ENCODE measurements at regions not wholly inside any gene's neighbourhood (a gene's known extent, or its start where the extent isn't known, plus 50 kb on each side); places are given as distances from the start of the nearest gene placed in this dataset.

DNA sequence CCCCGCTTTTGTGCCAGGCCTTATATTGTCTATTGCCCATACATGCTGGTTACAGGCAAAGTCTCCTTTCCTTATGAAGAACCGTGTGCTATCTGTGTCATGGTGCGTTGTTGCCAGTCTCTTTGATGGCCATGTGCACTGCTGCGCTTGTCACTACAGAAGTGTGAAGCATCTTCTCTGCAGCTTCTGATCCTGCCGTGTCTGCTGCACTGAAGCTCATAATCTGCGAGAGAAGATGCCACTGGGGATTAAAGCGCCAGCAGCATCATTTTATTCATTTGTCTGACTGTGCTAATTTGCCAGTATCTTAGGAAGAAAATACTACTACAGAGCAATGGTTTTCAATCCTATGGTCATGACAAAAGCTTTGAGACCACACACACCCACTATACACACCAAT is 330.1 kb downstream of the FAT3 start (continued):
- TF ChIP-seq, protein P1, sequence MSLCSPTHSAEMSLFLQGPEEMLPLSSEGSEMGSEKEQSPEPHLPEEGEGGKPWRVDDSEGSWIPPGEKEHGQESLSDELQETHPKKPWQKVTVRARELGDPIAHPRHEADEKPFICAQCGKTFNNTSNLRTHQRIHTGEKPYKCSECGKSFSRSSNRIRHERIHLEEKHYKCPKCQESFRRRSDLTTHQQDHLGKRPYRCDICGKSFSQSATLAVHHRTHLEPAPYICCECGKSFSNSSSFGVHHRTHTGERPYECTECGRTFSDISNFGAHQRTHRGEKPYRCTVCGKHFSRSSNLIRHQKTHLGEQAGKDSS (CRISPR knock-in tag; IDR thresholded peaks at IDR 0.05; ENCODE audit: borderline replicate concordance, low read depth), result no peak
- TF ChIP-seq ZNF678 (CRISPR knock-in tag; IDR thresholded peaks at IDR 0.05), result no peak

DNA sequence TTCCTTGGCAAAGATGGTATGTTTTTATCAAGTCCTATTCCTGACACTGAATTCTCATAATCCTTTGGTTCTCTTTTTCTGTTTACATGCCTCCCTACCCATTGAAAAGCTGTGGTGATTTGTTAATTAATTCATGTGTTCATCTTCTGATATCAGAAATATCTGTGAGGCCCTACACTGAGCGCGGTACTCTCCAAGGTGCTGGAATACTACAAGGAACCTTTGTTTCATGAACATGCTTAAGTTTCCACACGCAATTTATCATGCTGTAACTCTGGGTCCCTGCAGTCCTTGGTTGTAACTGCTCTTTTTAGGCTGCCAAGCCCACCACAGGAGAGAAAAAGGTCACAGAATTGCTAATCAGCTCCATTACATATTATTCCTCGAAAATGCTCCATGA is 331.8 kb downstream of the FAT3 start:
- Histone ChIP-seq H4K20me1 (ENCODE audit: insufficient read depth, low read length) (no peaks in the 10 kb centered on the region), H3K4me1 (ENCODE audit: insufficient read depth, low read length) (no peaks in the 10 kb centered on the region), H3K9ac (ENCODE audit: insufficient read depth, low read depth, low read length) (no peak overlapping the region), H2AFZ (ENCODE audit: low read length) (no peak overlapping the region), H3K4me2 (ENCODE audit: low read depth, low read length) (no peak overlapping the region), H3K27ac (ENCODE audit: extremely low read length, insufficient read depth, low read length) (no peak overlapping the region), H3K4me3 (replicated peaks in 1 of 3; ENCODE audit: insufficient read depth in 1 of 3, low read depth in 2 of 3, low read length in 3 of 3) (no peak overlapping the region), H3K27me3 (ENCODE audit: control insufficient read depth in 1 of 2, insufficient read depth in 2 of 2, low read length in 2 of 2) (no peaks in the 10 kb centered on the region), H3K79me2 (ENCODE audit: insufficient read depth, low read length) (no peaks in the 10 kb centered on the region), H3K36me3 (replicated peaks in 1 of 2; ENCODE audit: control insufficient read depth in 1 of 2, insufficient read depth in 2 of 2, low read length in 2 of 2) (no peaks in the 10 kb centered on the region), H3K9me3 (ENCODE audit: low read length) (no peaks in the 10 kb centered on the region)
- in situ Hi-C loops (cut with HindIII; ENCODE audit: extremely low pct_ligation_motif_present, low pct_unique_long_range_greater_than_20kb), result no loop called here
- CTCF ChIA-PET (ENCODE audit: low intra/inter-chr PET ratio, low total read pairs), result no interaction called here
- no TSS peak for BruUV-seq (replicated peaks)
- ATAC-seq (no peak), DNase-seq (ENCODE audit: low spot score) (no peak), FAIRE-seq (no peak)
- POLR2A ChIA-PET, result no interaction called here
- WGBS (ENCODE audit: low lambda C conversion rate), result 0% methylated on average over 4 of the region's 4 CpGs
- TF ChIP-seq REST (IDR thresholded peaks at IDR 0.05; ENCODE audit: borderline replicate concordance in 1 of 2, low read depth in 1 of 2, low read length in 2 of 2), result peak; percentile 35 to 91
- TF ChIP-seq, protein P2, sequence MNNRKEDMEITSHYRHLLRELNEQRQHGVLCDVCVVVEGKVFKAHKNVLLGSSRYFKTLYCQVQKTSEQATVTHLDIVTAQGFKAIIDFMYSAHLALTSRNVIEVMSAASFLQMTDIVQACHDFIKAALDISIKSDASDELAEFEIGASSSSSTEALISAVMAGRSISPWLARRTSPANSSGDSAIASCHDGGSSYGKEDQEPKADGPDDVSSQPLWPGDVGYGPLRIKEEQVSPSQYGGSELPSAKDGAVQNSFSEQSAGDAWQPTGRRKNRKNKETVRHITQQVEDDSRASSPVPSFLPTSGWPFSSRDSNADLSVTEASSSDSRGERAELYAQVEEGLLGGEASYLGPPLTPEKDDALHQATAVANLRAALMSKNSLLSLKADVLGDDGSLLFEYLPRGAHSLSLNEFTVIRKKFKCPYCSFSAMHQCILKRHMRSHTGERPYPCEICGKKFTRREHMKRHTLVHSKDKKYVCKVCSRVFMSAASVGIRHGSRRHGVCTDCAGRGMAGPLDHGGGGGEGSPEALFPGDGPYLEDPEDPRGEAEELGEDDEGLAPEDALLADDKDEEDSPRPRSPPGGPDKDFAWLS (CRISPR knock-in tag; IDR thresholded peaks at IDR 0.05; ENCODE audit: borderline replicate concordance), result no peak
- peak; percentile 88 for TF ChIP-seq MIER2 (CRISPR knock-in tag; IDR thresholded peaks at IDR 0.05)
- TF ChIP-seq SMARCE1 (IDR thresholded peaks at IDR 0.05; ENCODE audit: borderline replicate concordance), result no peak
- intact Hi-C loops (cut with micrococcal nuclease; ENCODE audit: unreplicated experiment), result no loop called here
